GM18511 (cell line): ENCODE measurements at regions not wholly inside any gene's neighbourhood (a gene's known extent, or its start where the extent isn't known, plus 50 kb on each side); places are given as distances from the start of the nearest gene placed in this dataset.
"Not testable (repeated sequence)": the region's sequence is repeated elsewhere in the genome, so short reads cannot be mapped to it uniquely, and the experiment has no call there.

Source experiments
- ATAC-seq: cut with Tn5 transposase; IDR thresholded peaks from one replicate; pipeline ENCODE4 v1.9.1; 2021; ENCODE audit warnings: mild to moderate bottlenecking, moderate library complexity; ENCODE audit not compliant: unreplicated experiment

DNA sequence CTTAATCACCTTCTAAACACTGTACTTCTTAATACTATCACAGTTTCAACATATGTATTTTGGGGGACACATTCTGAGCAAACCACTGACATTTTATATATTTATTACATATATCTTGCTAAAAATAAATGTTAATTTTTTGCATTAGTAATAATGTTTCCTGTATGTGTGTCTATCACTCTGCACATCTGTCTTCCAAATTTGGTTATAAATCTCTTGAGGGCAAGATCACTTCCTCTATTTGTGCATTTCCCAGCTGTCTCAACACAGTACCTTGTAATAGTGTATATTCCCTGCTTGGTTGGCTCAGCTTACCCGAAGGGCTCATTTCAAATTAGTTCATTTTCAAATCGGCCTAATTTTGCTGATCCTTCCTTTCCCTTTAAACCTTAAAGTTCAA lies 617.1 kb upstream of the GYPC start:
- no peak for ATAC-seq

DNA sequence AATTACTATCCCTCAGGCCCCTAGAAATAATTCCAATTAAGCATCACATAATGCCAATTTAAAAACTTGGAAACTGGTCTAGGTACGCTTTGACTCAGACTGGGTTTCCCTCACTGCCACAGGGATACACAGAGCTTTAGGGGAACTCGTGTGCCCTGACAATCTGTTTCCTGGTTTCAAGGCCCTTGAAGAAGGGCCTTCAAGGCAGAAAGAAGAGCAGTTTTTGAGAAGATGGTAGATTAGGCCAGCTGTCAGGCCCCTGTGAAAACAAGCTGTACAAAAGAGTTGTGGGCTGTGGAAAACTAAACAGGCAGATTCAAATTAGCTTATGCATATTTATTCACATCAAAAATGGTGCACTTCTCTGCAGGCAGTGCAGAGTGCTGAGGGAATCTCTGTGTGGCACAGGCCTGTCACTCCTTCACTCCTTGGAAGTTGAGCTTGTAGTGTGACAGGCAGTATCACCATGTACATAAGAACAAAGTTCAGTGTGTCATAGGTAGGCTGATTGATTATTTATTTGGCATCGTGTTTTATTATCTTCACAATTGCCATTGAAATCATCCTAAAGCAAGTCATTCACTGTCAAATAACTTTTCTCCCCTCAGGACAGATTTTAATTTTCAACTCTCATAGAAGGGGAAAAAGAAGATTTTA lies 614.4 kb upstream of the GYPC start:
- no peak for ATAC-seq

DNA sequence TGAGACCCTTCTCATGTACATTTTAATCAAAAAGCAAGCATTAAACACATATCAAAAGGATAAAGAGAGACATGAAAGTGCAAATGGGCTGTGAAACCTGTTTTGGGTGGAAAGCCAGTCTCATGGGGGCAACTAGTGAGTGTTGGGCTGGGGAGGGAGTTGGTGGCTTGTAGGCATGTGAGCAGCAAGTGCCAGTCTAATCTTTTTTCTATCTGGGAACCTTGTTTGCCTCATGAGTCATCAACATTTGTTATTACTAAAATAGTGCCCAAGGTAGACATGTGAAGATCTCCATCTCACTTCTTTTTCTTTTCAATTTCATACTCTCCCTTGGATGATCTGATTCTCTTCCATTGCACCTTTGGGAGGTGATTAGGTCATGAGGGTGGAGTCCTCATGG lies 613.9 kb upstream of the GYPC start:
- no peak for ATAC-seq

DNA sequence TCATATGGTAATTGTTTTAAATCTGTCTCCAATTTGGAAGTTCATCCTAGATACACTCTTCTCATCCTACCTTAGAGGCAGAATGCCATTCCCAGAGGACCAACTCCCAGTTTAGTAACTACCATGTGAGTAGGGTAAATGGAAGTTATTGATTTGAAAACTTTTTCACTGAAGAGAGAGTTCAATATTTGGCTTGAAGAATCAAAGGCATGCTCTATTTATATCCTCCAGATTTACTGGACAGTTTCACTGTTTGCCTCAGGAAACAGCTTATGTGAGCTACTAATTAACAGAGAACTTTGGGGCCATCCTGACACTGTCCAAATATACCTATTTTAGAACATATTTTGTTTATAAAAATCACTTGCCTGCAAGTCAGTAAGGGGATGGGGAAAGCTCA lies 607.2 kb upstream of the GYPC start:
- no peak for ATAC-seq

DNA sequence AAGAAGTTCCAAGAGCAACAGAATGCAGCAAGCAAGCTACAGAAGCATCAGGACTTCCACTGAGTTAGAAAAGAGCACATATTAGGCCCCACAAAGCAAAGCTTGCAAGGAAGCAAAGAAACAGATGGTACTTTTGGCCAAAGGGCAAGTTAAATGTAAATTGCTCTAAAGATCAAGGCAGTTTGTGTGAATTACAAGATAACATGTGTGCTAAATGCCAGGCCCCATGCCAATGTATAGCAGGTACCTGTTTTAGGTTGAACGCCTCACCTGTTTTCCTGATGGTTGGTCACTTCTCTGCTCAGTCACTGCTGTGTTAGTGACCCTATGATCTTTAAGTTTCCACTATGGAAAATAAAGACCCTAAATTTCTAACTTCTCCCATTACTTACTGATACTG lies 606.5 kb upstream of the GYPC start:
- no peak for ATAC-seq

DNA sequence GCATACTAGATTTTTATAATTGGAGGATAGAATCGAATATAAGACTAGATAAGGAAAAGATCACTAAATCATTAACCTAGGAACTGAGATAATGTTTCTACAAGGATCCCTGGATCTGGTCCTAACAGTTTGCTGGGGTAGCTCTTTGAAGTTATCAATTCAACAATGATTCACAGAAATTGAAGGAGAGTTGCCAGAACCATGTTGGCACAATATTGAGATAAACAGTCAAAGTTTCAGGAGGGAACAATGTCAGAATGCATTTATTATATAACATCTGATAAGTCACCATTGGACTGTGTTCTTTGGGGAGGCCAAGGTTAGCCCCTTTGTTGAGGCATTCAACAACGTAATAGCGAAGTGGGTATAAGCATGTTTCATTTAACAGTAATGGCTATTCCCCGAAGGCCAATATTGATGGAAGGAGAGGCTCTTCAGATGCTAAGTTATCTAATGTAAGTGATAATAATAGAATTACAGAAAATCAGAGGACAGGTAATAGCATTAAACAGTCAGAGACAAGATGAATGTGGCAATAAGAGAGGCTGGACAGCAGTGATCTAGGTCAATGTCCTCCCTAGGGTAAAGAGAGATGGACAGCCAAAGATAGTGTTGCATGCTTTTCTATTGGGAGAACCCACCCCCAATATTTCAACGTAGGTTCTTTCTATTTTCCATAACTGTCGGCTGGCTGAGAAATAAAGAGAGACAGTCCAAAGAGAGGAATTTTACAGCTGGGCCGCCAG lies 604.8 kb upstream of the GYPC start:
- ATAC-seq = no peak

DNA sequence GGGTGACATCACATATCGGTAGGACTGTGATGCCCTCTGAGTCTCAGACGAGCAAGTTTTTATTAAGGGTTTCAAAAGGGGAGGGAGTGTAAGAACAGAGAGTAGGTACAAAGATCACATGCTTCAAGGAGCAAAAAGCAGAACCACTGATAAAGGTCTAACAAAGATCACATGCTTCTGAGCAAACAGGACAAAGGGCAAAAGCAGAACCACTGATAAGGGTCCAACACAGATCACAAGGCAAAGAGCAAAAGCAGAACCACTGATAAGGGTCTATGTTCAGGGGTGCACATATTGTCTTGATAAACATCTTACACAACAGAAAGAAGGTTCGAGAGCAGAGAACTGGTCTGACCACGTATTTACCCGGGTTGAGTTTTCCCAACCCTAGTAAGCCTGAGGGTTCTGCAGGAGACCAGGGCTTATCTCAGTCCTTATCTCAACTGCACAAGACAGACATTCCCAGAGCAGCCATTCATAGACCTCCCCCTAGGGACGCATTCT lies 604.2 kb upstream of the GYPC start:
- ATAC-seq = not testable (repeated sequence)

DNA sequence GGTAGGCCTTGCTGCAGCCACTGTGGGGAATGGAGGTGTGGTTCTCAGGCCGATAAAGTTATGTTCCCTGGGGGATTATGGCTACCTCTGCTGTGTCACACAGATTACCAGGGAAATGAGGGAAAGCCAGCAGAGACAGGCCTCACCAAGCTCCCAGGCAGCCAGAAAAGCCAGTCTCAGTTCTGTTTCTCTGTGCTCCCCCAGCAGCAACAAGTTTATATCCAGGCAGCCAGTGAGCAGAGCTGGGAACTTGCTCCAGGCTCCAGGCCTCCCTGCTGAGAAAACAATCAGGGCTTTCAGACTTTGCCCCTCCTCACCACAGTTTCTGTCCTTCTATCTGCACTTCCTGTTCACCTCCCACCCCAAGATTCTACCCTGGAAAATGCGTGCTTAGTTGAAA lies 596.6 kb upstream of the GYPC start:
- no peak for ATAC-seq

DNA sequence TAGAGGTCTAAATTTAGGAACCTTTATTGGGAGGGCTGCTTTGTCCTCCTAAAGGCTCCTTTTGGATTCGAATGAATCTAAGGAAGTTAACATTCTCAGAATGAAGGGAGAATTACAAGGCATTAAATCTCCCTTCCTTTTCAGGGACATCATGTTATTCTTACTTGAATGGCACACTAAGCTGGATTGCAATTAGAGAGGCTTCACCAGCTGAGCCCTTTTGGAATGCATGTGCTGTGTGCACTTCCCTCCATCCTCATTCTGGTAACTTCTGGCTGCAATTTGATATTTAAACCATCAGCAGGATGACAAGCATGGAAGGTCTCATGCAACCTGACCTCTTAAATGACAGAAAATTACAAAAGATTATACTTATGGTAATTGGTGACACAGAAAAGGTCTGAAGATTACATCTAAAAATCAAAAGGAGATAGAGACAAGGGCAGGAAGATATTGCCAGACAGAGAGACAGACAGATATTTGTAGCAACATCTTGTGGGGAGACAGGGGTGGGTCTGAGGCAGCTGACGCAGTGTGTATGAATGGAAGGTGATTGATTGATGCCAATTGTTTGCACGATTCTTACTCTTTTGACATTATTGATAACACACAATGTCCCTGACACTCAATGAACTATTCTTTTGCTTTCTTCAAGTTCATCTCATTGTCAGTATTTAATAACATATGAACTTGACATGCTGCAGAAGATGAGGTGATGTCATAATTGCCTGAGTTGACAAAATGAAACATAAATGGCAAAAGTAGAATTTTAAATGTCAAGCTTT lies 570.8 kb upstream of the GYPC start:
- ATAC-seq = no peak

DNA sequence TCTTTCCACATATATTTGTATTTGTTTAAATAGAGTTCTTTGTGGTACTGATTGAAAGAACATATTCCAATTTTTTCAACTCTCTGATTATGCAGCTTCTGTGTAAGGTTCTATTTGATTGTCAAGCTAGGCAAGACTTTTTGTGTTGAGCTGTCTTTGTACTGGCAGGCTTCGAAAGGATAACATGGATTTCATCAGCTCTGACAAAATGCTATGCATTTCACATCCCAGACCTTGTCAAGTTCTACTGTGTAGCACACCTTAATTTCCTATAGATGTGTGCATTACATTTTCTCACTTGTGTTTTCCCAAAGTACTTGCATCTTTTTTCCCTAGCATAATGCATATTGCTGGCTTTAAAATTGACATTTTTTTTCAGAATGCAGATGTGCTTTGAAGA lies 555.0 kb upstream of the GYPC start:
- ATAC-seq = no peak

DNA sequence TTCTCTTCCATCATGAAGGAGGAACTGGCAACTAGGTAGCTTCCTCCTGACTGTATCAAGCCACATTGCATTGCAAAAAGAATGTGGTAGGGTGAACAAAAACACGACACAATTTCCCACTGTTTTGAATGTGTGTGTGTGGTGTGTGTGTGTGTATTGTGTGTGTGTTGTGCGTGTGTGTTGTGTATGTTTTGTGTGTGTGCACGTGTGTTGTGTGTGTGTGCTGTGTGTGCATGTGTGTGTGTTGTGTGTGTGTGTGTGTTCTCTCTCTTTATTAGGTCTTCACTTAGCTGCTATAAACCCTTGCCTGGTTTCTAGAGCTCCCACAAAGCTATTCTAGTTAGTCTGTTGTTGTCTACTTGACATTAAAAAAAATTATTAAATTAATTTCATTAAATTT lies 550.0 kb upstream of the GYPC start:
- ATAC-seq = no peak

DNA sequence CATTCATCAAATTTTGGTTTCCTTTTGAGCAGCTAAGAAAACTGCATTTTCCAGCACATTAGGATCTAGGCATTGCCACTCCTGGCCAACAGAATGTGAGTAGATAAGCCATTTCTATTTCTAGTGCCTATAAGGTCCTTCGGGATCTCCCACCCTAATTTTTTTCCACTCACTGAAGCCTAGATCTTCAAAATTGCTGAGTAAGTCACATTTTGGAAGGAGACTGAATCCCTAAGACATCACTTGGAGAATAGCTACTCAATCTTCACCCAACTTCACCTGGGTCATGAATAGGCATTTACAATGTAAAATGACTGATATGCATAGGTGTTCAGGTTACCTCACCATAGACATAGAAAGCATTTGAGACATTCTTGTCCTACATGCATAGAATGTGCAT lies 548.1 kb upstream of the GYPC start:
- no peak for ATAC-seq

DNA sequence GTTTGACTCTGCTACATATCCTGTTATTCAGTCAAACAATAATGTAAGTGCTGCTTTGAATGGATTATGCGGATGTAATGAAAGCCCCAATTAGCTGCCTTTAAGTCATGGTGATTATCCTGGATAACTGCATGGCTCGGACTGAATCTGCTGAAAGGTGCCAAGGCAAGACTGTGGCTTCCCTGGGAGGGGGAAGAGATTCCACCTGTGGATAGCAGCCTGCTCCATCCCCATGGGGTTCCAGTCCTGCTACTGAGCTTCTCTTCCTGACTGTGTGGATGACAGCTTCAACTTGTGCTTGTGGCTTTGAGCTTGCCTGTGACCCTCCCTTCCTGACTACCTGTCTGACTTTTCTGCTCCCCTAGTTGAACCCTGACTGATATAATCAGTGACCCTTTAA lies 540.0 kb upstream of the GYPC start:
- no peak for ATAC-seq

DNA sequence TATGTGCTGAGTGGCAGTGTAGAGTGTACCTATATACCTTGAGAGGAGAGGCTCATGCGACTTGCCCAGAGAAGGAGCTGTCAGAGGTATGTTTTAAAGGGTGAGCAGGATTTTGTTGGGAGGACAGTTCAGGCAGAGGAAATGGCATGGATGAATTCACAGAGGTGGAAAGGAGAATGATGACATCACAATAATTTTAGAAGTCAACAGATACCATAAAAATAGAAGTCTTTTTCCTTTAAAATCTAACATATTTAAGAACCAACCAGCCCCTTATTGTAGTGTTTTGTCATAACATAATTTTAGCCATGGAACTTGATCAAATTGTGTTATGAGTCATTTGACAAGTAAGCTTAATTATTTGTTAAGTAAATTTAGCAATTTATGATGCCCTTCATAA lies 538.1 kb upstream of the GYPC start:
- ATAC-seq = no peak

DNA sequence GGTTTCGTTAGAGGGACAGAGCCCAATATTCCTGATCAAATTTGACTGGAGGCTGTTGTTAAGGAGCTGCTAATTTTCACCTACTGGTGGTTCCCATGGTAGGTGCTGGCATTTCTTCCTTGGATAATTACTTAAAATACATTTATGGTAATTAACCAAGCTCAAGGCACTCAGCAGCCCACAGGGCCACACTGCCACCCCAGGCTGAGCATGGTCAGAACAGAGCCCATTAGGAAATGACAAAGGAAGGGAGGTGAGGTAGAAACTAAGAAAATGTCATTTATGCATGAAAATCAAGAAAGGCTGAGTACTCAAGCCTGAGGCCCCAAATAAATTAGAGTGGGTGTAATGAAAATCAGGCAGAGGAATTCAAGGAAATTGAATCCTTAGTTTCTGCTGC lies 510.2 kb upstream of the GYPC start:
- no peak for ATAC-seq

DNA sequence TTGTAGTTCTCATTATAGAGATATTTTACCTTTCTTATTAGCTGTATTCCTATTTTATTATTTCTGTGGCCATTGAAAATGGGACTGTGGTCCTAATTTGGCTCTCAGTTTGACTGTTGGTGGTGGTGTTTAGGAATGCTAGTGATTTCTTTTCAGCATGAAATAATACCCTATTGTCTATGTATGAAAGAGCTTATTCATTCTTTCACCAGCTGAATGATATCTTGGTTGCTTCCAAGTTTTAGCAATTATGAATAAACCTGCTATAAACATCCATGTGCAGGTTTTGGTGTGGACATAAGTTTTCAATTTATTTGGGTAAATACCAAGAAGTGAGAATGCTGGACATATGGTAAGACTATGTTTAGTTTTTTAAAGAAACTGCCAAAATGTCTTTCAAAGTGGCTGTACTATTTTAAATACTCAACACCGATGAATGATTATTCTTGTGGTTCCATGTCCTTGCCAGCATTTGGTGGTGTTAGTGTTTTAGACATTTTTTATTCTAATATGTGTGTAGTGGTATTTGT lies 501.6 kb upstream of the GYPC start:
- ATAC-seq = no peak

DNA sequence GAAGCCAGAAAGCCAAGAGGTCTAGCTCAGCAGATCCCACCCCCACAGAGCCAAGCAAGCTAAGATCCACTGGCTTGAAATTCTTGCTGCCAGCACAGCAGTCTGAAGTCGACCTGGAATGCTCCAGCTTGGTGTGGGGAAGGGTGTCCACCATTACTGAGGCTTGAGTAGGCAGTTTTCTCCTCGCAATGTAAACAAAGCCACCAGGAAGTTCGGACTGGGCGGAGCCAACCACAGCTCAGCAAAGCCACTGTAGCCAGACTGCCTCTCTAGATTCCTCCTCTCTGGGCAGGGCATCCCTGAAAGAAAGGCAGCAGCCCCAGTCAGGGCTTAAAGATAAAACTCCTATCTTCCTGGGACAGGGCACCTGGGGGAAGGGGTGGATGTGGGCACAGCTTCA lies 495.0 kb upstream of the GYPC start:
- not testable (repeated sequence) for ATAC-seq

DNA sequence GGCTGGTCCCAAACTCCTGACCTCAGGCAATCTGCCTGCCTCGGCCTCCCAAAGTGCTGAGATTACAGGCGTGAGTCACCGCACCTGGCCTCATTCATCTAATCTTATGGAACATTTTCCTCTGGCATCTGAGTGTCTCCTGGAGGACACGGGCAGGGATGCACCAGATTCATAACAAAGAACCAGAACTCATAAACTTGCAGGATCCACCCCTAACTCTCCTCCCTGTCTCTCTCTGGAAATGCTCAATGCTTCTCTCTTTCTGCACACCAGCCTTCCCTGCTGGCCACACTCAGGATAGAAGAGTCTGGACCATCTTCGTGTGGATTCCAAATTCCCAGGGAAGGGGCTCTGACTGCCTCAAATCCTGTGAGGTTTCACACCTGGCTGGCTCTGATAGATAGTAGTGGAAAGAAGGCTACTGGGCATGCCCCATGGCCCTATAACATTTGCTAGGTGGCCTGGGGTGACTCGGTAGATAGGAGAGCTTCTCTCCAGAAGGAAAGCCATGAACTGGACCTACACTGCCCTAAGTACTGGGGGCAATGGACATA lies 483.2 kb upstream of the GYPC start:
- no peak for ATAC-seq

DNA sequence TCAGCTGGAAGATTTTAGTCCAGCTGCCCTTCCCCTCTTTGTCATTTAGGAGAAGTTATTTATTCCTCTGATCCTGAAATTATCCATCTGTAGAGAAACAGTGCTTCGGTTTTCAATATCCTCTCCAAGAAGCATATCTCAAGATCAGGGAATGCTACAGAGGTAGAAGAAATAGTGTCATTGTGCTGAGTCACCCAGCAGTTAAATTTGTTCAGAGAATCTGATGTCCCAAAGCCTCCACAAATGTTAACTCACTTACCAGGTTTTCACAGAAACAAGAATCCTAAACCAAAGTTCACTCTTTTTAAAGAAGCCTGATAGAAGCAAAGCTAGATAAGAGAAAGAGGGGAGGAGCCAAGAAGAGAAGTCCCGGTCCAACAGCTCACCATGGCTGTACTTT lies 480.7 kb upstream of the GYPC start:
- ATAC-seq = no peak

DNA sequence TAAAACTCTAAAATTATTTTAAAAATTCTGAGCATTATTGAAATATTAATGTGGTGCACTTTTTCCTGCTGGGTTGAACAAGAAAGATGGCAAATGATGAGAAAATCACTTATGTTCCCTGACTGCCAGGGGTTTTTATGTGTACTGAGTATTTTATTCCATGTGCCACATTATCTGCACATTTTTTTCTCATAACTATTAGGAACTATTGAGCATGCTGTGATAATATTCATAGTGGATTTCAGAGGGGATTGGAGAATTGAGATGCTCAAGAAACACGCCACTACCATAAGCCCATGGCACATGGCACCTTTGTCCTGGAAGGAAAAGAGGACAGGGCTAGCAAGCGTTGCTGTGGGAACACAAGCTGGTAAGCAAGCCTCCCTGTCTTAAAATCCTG lies 478.5 kb upstream of the GYPC start:
- no peak for ATAC-seq

DNA sequence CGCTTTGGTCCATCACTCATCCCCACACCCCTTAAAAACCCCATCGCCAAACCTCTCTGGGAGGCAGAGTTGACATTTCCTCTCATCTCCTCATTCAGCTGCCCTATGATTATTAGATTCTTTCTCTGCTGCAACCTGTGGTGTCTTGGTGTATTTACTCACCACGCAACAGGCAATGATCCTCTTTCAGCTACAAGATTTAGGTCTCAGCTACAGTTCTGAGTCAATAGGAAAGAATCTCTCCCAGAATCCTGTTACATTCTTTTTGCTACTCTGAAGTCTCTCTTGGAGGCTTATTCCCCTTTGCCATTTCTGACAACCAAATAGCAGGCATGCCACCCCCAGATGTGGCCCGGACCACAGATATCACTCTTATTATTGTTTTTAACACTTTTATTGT lies 468.3 kb upstream of the GYPC start:
- no peak for ATAC-seq
